K562 (cell line): ENCODE measurements at regions not wholly inside any gene's neighbourhood (a gene's known extent, or its start where the extent isn't known, plus 50 kb on each side); places are given as distances from the start of the nearest gene placed in this dataset.
A peak's percentile ranks its signal among the peaks of the same experiment; 100 is the strongest.

Source experiments
- CXXC5 ChIP-seq: fragments of 250-450 bp; sonication (Bioruptor Pico); IDR thresholded peaks from 2 replicates; pipeline ENCODE4 v1.8.0; 2022; ENCODE audit warnings: inconsistent platforms, mild to moderate bottlenecking, moderate library complexity
- EP400 ChIP-seq: fragments of 450-650 bp; IDR thresholded peaks from 2 replicates; pipeline ENCODE4 v1.6.1; 2017; ENCODE audit warnings: antibody characterized with exemption, mild to moderate bottlenecking, moderate library complexity
- ETV5 ChIP-seq: sonication (generic); formaldehyde crosslinking; IDR thresholded peaks from 2 replicates; pipeline ENCODE4 v1.4.0; 2020; ENCODE audit warnings: low read depth, mild to moderate bottlenecking, missing genetic modification reagents
- HEY1 ChIP-seq: fragments of 250-450 bp; sonication (Bioruptor Pico); IDR thresholded peaks from 2 replicates; pipeline ENCODE4 v1.5.0; 2020; ENCODE audit warnings: mild to moderate bottlenecking, moderate library complexity, borderline replicate concordance
- JUN ChIP-seq, 2 experiments: sonication (generic) in 1 of 2; formaldehyde crosslinking in 1 of 2; IDR thresholded peaks; 2 replicates each; pipeline versions ENCODE4 v1.6.1 to v1.8.0; 2012 to 2022; ENCODE audit warnings: borderline replicate concordance in 2 of 2, mild to moderate bottlenecking in 2 of 2, improper control_type of control experiment in 1 of 2, low read depth in 1 of 2, low read length in 1 of 2, missing genetic modification reagents in 1 of 2
- MCM5 ChIP-seq: fragments of 450-650 bp; IDR thresholded peaks from 2 replicates; pipeline ENCODE4 v1.6.1; 2016; ENCODE audit warnings: low read depth
- NELFE ChIP-seq: IDR thresholded peaks from 2 replicates; pipeline ENCODE4 v1.6.1; 2011; ENCODE audit warnings: mild to moderate bottlenecking; ENCODE audit not compliant: insufficient read depth, insufficient read length
- PBX2 ChIP-seq, 2 experiments: IDR thresholded peaks in 1 of 2; conservative IDR thresholded peaks in 1 of 2; 2 replicates each; pipeline ENCODE4 v1.6.1; 2016; ENCODE audit warnings: low read depth in 2 of 2, mild to moderate bottlenecking in 1 of 2, missing compliant biosample characterization in 1 of 2, missing genetic modification characterization in 1 of 2, moderate library complexity in 1 of 2
- PML ChIP-seq: IDR thresholded peaks from 2 replicates; pipeline ENCODE4 v1.6.1; 2012; ENCODE audit warnings: low read length, inconsistent platforms
- PRDM10 ChIP-seq: fragments of 450-650 bp; IDR thresholded peaks from 2 replicates; pipeline ENCODE4 v1.6.1; 2018; ENCODE audit not compliant: partially characterized antibody
- RFX1 ChIP-seq: fragments of 450-650 bp; IDR thresholded peaks from 2 replicates; pipeline ENCODE4 v1.6.1; 2016; ENCODE audit warnings: mild to moderate bottlenecking, moderate library complexity
- SUPT5H ChIP-seq: fragments of 450-650 bp; IDR thresholded peaks from 2 replicates; pipeline ENCODE4 v1.6.1; 2016
- ZFP30 ChIP-seq: fragments of 250-450 bp; sonication (Bioruptor Pico); IDR thresholded peaks from 2 replicates; pipeline ENCODE4 v1.8.0; 2022; ENCODE audit warnings: moderate library complexity, mild to moderate bottlenecking, inconsistent platforms, borderline replicate concordance
- ZFPM2 ChIP-seq: fragments of 250-450 bp; sonication (Bioruptor Pico); IDR thresholded peaks from 2 replicates; pipeline ENCODE4 v1.5.1; 2022; ENCODE audit warnings: mild to moderate bottlenecking
- ZNF174 ChIP-seq: fragments of 250-450 bp; sonication (Bioruptor Pico); IDR thresholded peaks from 2 replicates; pipeline ENCODE4 v1.4.0; 2020; ENCODE audit warnings: mild to moderate bottlenecking
- TF ChIP-seq, protein P1 (sequence below): sonication (generic); formaldehyde crosslinking; IDR thresholded peaks from 2 replicates; pipeline ENCODE4 v1.8.0; 2023; ENCODE audit warnings: mild to moderate bottlenecking, missing genetic modification reagents
- TF ChIP-seq, protein P2 (sequence below): sonication (generic); formaldehyde crosslinking; IDR thresholded peaks from 2 replicates; pipeline ENCODE4 v1.4.0; 2020; ENCODE audit warnings: mild to moderate bottlenecking, missing genetic modification reagents

DNA sequence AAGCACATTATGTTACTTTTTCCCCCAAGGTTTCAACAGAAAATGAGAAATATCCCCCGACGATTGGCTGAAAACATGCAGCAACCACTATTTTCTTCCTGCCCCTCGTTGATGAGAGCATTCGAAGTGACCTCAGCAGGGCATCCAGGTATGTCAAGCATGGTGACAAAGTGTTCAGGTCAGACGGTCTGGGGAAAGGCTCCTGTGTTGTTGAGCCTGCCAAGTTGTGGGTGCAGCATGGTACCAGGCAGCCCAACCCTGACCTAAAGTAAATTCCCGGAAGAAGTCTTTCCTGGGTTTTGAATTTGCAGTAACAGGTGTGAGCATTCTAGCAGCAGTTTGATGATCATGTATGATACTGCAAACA lies 51.7 kb upstream of the SEC14L1 start (continued):
- TF ChIP-seq, protein P1, sequence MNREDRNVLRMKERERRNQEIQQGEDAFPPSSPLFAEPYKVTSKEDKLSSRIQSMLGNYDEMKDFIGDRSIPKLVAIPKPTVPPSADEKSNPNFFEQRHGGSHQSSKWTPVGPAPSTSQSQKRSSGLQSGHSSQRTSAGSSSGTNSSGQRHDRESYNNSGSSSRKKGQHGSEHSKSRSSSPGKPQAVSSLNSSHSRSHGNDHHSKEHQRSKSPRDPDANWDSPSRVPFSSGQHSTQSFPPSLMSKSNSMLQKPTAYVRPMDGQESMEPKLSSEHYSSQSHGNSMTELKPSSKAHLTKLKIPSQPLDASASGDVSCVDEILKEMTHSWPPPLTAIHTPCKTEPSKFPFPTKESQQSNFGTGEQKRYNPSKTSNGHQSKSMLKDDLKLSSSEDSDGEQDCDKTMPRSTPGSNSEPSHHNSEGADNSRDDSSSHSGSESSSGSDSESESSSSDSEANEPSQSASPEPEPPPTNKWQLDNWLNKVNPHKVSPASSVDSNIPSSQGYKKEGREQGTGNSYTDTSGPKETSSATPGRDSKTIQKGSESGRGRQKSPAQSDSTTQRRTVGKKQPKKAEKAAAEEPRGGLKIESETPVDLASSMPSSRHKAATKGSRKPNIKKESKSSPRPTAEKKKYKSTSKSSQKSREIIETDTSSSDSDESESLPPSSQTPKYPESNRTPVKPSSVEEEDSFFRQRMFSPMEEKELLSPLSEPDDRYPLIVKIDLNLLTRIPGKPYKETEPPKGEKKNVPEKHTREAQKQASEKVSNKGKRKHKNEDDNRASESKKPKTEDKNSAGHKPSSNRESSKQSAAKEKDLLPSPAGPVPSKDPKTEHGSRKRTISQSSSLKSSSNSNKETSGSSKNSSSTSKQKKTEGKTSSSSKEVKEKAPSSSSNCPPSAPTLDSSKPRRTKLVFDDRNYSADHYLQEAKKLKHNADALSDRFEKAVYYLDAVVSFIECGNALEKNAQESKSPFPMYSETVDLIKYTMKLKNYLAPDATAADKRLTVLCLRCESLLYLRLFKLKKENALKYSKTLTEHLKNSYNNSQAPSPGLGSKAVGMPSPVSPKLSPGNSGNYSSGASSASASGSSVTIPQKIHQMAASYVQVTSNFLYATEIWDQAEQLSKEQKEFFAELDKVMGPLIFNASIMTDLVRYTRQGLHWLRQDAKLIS (CRISPR knock-in tag) = peak; percentile 23
- TF ChIP-seq NELFE (no peak), RFX1 (no peak), JUN (IDR thresholded peaks at IDR 0.05; ENCODE audit: borderline replicate concordance, low read depth, low read length) (no peak), JUN (CRISPR knock-in tag; IDR thresholded peaks at IDR 0.05; ENCODE audit: borderline replicate concordance) (peak; percentile 55; the same call in 1 of the 2 replicates), MCM5 (no peak), HEY1 (CRISPR knock-in tag) (no peak), CXXC5 (CRISPR knock-in tag) (no peak), SUPT5H (no peak), PRDM10 (no peak), ZNF174 (CRISPR knock-in tag) (no peak), PML (no peak), ZFPM2 (CRISPR knock-in tag) (no peak), ETV5 (CRISPR knock-in tag) (no peak), EP400 (no peak), PBX2 (CRISPR knock-in tag; IDR thresholded peaks at IDR 0.05; ENCODE audit: low read depth) (no peak), PBX2 (tag; conservative IDR thresholded peaks at IDR 0.05; ENCODE audit: low read depth) (no peak), ZFP30 (CRISPR knock-in tag) (no peak)
- TF ChIP-seq, protein P2, sequence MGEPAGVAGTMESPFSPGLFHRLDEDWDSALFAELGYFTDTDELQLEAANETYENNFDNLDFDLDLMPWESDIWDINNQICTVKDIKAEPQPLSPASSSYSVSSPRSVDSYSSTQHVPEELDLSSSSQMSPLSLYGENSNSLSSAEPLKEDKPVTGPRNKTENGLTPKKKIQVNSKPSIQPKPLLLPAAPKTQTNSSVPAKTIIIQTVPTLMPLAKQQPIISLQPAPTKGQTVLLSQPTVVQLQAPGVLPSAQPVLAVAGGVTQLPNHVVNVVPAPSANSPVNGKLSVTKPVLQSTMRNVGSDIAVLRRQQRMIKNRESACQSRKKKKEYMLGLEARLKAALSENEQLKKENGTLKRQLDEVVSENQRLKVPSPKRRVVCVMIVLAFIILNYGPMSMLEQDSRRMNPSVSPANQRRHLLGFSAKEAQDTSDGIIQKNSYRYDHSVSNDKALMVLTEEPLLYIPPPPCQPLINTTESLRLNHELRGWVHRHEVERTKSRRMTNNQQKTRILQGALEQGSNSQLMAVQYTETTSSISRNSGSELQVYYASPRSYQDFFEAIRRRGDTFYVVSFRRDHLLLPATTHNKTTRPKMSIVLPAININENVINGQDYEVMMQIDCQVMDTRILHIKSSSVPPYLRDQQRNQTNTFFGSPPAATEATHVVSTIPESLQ (CRISPR knock-in tag) = 0 out of 2 replicates have a peak, but pooled peaks have one; percentile 21
